ENCODE measurements at regions not wholly inside any gene's neighbourhood (a gene's known extent, or its start where the extent isn't known, plus 50 kb on each side); places are given as distances from the start of the nearest gene placed in this dataset.

- ChIA-PET POLR2A (interaction anchor here (0.7 kb wide), 1 partner anchor 70 kb away, joined by 3 read pairs; the partner anchor contains the start of genes MDH1 and WDPCP), CTCF (interaction anchor here (0.6 to 1.5 kb wide), 4 partner anchors 24 to 41 kb away, joined by 3 to 5 read pairs (median 4); no protein-coding TSS in a partner anchor)
- no peak overlapping the region for H3K4me2 ChIP-seq
- H3K27ac ChIP-seq, result no peak overlapping the region
- WGBS (ENCODE audit: missing lambda C conversion rate), result 50% methylated on average over 3 of the region's 3 CpGs
- no peak for ATAC-seq
- H3K9me3 ChIP-seq, result peaks cover 8% of the 10 kb centered on the region
- DNase-seq (ENCODE audit: low read depth in 1 of 2, low spot score in 1 of 2), result no peak
- no peaks in the 10 kb centered on the region for H3K4me1 ChIP-seq
- FAIRE-seq, result peak; percentile 78
- H3K4me3 ChIP-seq, result no peak overlapping the region
- TF ChIP-seq HOXB5 (CRISPR knock-in tag; IDR thresholded peaks at IDR 0.05), result no peak
- no peak for TF ChIP-seq BCL3 (IDR thresholded peaks at IDR 0.05)
- TF ChIP-seq EP300 (IDR thresholded peaks at IDR 0.05), result no peak
- no peak for TF ChIP-seq NR3C1 (IDR thresholded peaks at IDR 0.05)
Observed at GRCh38 chr2:63658176-63658968, 69.6 kb downstream of the MDH1 start.

DNA sequence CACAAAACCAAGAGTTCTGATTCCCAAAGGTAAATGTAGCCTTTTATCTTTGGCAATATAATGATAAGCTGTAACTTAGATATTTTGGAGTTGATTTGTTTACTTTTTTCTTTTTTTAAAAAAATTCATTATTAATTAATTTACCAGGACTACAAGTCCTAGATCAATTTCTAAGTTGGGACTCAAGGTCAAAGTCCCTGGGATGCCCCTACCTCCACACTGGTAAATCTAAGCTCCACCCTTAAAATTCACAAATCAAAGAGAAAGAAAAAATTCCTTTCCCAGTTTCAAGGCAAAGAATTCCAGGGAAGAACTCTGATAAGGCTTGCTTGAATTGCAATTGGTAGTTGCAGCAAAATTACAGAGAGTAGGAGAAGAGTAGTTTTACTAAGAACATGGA lies 71.3 kb downstream of the MDH1 start:
- DNase-seq (ENCODE audit: low read depth in 1 of 2, low spot score in 1 of 2) (no peak), ATAC-seq (no peak), FAIRE-seq (no peak)
- no peak for TF ChIP-seq POLR2AphosphoS2 (conservative IDR thresholded peaks at IDR 0.05; ENCODE audit: low read length)
- TF ChIP-seq SMC3 (IDR thresholded peaks at IDR 0.05), result no peak
- TF ChIP-seq ZFP36 (IDR thresholded peaks at IDR 0.05; ENCODE audit: borderline replicate concordance, partially characterized antibody), result no peak
- TF ChIP-seq ZSCAN20 (CRISPR knock-in tag; IDR thresholded peaks at IDR 0.05), result no peak
- TF ChIP-seq, protein P1, sequence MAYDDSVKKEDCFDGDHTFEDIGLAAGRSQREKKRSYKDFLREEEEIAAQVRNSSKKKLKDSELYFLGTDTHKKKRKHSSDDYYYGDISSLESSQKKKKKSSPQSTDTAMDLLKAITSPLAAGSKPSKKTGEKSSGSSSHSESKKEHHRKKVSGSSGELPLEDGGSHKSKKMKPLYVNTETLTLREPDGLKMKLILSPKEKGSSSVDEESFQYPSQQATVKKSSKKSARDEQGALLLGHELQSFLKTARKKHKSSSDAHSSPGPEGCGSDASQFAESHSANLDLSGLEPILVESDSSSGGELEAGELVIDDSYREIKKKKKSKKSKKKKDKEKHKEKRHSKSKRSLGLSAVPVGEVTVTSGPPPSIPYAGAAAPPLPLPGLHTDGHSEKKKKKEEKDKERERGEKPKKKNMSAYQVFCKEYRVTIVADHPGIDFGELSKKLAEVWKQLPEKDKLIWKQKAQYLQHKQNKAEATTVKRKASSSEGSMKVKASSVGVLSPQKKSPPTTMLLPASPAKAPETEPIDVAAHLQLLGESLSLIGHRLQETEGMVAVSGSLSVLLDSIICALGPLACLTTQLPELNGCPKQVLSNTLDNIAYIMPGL (CRISPR knock-in tag; IDR thresholded peaks at IDR 0.05; ENCODE audit: borderline replicate concordance), result no peak
- no peak for TF ChIP-seq EHF (CRISPR knock-in tag; IDR thresholded peaks at IDR 0.05)
- Histone ChIP-seq H3K4me1 (no peaks in the 10 kb centered on the region), H3K4me3 (no peak overlapping the region), H3K4me2 (no peak overlapping the region), H3K9me3 (peaks cover 9% of the 10 kb centered on the region; the same call in 1 of the 3 replicates), H3K27ac (no peak overlapping the region)
- POLR2A ChIA-PET, result no interaction called here
- CTCF ChIA-PET, result interaction anchor here (1.2 to 1.4 kb wide), 2 partner anchors 14 to 40 kb away, joined by 3 to 5 read pairs; no protein-coding TSS in a partner anchor

DNA sequence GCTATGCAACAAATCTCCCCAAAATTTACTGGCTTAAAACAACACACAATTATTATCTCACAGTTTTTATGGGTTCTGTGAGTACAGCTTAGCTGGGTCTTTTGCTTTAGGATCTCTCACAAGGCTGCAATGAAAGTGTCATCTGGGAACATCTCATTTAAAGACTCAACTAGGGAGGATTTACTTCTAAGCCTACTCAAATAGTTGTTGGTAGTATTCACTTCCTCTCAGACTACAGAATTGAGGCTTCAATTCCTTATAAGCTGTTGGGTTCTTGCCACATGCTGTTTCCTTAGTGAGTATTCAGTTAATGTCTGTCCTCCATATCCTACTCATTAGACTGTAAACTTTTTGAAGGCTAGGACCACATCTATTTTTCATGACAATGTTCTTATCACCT lies 72.3 kb downstream of the MDH1 start:
- ChIA-PET CTCF (interaction anchor here (1.2 to 1.5 kb wide), 2 partner anchors 13 to 200 kb away, joined by 3 to 5 read pairs; no protein-coding TSS in a partner anchor), POLR2A (no interaction called here)
- Histone ChIP-seq H3K4me1 (no peaks in the 10 kb centered on the region), H3K27ac (no peak overlapping the region), H3K4me3 (no peak overlapping the region), H3K4me2 (no peak overlapping the region), H3K9me3 (peaks cover 8% of the 10 kb centered on the region; the same call in 1 of the 3 replicates)
- ATAC-seq, result no peak
- TF ChIP-seq CHD2 (IDR thresholded peaks at IDR 0.05; ENCODE audit: low read length, partially characterized antibody) (no peak), RNF2 (IDR thresholded peaks at IDR 0.05; ENCODE audit: borderline replicate concordance, low read depth) (no peak), BCL3 (IDR thresholded peaks at IDR 0.05) (no peak), CBX8 (IDR thresholded peaks at IDR 0.05) (no peak), NR3C1 (IDR thresholded peaks at IDR 0.05) (no peak), CHD4 (IDR thresholded peaks at IDR 0.05; ENCODE audit: borderline replicate concordance) (no peak), RFX5 (IDR thresholded peaks at IDR 0.05) (no peak), FOSL2 (IDR thresholded peaks at IDR 0.05) (no peak), FOSL2 (CRISPR knock-in tag; IDR thresholded peaks at IDR 0.05) (no peak), PBX3 (IDR thresholded peaks at IDR 0.05) (no peak), MAZ (IDR thresholded peaks at IDR 0.05; ENCODE audit: borderline replicate concordance, low read depth, low read length) (no peak), ZC3H11A (IDR thresholded peaks at IDR 0.05) (no peak), ZSCAN20 (CRISPR knock-in tag; IDR thresholded peaks at IDR 0.05) (no peak)
- TF ChIP-seq, protein P2, sequence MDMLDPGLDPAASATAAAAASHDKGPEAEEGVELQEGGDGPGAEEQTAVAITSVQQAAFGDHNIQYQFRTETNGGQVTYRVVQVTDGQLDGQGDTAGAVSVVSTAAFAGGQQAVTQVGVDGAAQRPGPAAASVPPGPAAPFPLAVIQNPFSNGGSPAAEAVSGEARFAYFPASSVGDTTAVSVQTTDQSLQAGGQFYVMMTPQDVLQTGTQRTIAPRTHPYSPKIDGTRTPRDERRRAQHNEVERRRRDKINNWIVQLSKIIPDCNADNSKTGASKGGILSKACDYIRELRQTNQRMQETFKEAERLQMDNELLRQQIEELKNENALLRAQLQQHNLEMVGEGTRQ (IDR thresholded peaks at IDR 0.05), result no peak
- TF ChIP-seq, protein P3, sequence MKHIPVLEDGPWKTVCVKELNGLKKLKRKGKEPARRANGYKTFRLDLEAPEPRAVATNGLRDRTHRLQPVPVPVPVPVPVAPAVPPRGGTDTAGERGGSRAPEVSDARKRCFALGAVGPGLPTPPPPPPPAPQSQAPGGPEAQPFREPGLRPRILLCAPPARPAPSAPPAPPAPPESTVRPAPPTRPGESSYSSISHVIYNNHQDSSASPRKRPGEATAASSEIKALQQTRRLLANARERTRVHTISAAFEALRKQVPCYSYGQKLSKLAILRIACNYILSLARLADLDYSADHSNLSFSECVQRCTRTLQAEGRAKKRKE (CRISPR knock-in tag; IDR thresholded peaks at IDR 0.05; ENCODE audit: low read depth), result no peak
- FAIRE-seq, result no peak
- no peak for DNase-seq (ENCODE audit: low read depth in 1 of 2, low spot score in 1 of 2)
